Uterus (tissue), 3 donors: ENCODE measurements at regions not wholly inside any gene's neighbourhood (a gene's known extent, or its start where the extent isn't known, plus 50 kb on each side); places are given as distances from the start of the nearest gene placed in this dataset.

Experiments used
- DNase-seq, 2 donors: peaks; one replicate each; pipeline ENCODE4 v3.0.0-alpha.2; 2019 to 2020
- H3K27ac ChIP-seq, 2 donors: fragments of 200-600 bp; sonication (generic); 1 replicate in 1 of 2; 2 replicates in 1 of 2; pipeline ENCODE4 v1.5.1; 2016 to 2018
- H3K27me3 ChIP-seq, 2 donors: fragments of 200-600 bp; sonication (generic); one replicate each; pipeline ENCODE4 v1.5.1; 2018 to 2019; ENCODE audit warnings: control low read depth in 1 of 2
- H3K36me3 ChIP-seq, 2 donors: fragments of 200-600 bp; sonication (generic); one replicate each; pipeline ENCODE4 v1.5.1; 2019; ENCODE audit warnings: control low read depth in 1 of 2
- H3K4me1 ChIP-seq, 2 donors: fragments of 200-600 bp; sonication (generic); one replicate each; pipeline ENCODE4 v1.5.1; 2018 to 2019; ENCODE audit warnings: control low read depth in 1 of 2
- H3K4me3 ChIP-seq, 2 donors: fragments of 200-600 bp; sonication (generic); 1 replicate in 1 of 2; 2 replicates in 1 of 2; pipeline ENCODE4 v1.5.1; 2018 to 2019; ENCODE audit warnings: mild to moderate bottlenecking in 1 of 2
- H3K9me3 ChIP-seq, 2 donors: fragments of 200-600 bp; sonication (generic); one replicate each; pipeline ENCODE4 v1.5.1; 2019; ENCODE audit warnings: control low read depth in 1 of 2
- CTCF ChIP-seq, 4 experiments: fragments of 200-600 bp in 2 of 4; fragments of 450-650 bp in 2 of 4; sonication (generic) in 2 of 4; IDR thresholded peaks; one replicate each; pipeline ENCODE4 v1.5.1; 2016 to 2019; ENCODE audit warnings: antibody characterized with exemption in 4 of 4, mild to moderate bottlenecking in 2 of 4, moderate library complexity in 1 of 4
- POLR2A ChIP-seq, 2 donors: fragments of 450-650 bp; IDR thresholded peaks; one replicate each; pipeline ENCODE4 v1.6.1; 2016; ENCODE audit warnings: antibody characterized with exemption in 2 of 2, mild to moderate bottlenecking in 1 of 2, moderate library complexity in 1 of 2
- intact Hi-C: fragments of 100-400 bp; cut with DNase I; formaldehyde crosslinking; loops from one replicate; pipeline ENCODE4 v1.15.1; 2023; ENCODE audit warnings: low total_unique reads
- donor health status: DM: yes; HTN: yes; CAD: no.

- no peaks in the 10 kb centered on the region for H3K36me3 ChIP-seq
- no peak overlapping the region for H3K4me3 ChIP-seq
- intact Hi-C loops: no loop called here
- TF ChIP-seq POLR2A (IDR thresholded peaks at IDR 0.05) (no peak), CTCF (IDR thresholded peaks at IDR 0.05) (no peak)
- H3K27ac ChIP-seq: no peak overlapping the region
- no peaks in the 10 kb centered on the region for H3K4me1 ChIP-seq
- no peak for DNase-seq
- H3K27me3 ChIP-seq: no peaks in the 10 kb centered on the region
- H3K9me3 ChIP-seq: no peaks in the 10 kb centered on the region
Observed at GRCh38 chr17:5775098-5775497, 190.8 kb upstream of the NLRP1 start.

- Histone ChIP-seq H3K27ac (no peak overlapping the region), H3K36me3 (no peaks in the 10 kb centered on the region), H3K4me1 (no peaks in the 10 kb centered on the region), H3K9me3 (no peaks in the 10 kb centered on the region), H3K27me3 (no peaks in the 10 kb centered on the region), H3K4me3 (no peak overlapping the region)
- no peak for DNase-seq
- intact Hi-C loops: no loop called here
- TF ChIP-seq POLR2A (IDR thresholded peaks at IDR 0.05): no peak
- no peak for TF ChIP-seq CTCF (IDR thresholded peaks at IDR 0.05)
Observed at GRCh38 chr17:5780476-5780875, 196.2 kb upstream of the NLRP1 start.

GRCh38 chr17:5781236-5781927, 197.1 kb upstream of the NLRP1 start:
- Histone ChIP-seq H3K27me3 (no peaks in the 10 kb centered on the region), H3K36me3 (no peaks in the 10 kb centered on the region), H3K9me3 (no peaks in the 10 kb centered on the region), H3K4me3 (no peak overlapping the region), H3K27ac (no peak overlapping the region), H3K4me1 (no peaks in the 10 kb centered on the region)
- no peak for DNase-seq
- intact Hi-C loops: no loop called here
- TF ChIP-seq CTCF (IDR thresholded peaks at IDR 0.05): no peak
- TF ChIP-seq POLR2A (IDR thresholded peaks at IDR 0.05): no peak

- intact Hi-C loops: no loop called here
- Histone ChIP-seq H3K36me3 (no peaks in the 10 kb centered on the region), H3K27ac (no peak overlapping the region), H3K9me3 (no peaks in the 10 kb centered on the region), H3K4me3 (no peak overlapping the region), H3K4me1 (no peaks in the 10 kb centered on the region), H3K27me3 (no peaks in the 10 kb centered on the region)
- no peak for DNase-seq
- TF ChIP-seq CTCF (IDR thresholded peaks at IDR 0.05): no peak
- TF ChIP-seq POLR2A (IDR thresholded peaks at IDR 0.05): no peak
Observed at GRCh38 chr17:5783269-5783668, 199.0 kb upstream of the NLRP1 start.

GRCh38 chr17:5783851-5784250, 199.5 kb upstream of the NLRP1 start:
- Histone ChIP-seq H3K4me3 (no peak overlapping the region), H3K27me3 (no peaks in the 10 kb centered on the region), H3K27ac (no peak overlapping the region), H3K36me3 (no peaks in the 10 kb centered on the region), H3K4me1 (no peaks in the 10 kb centered on the region), H3K9me3 (no peaks in the 10 kb centered on the region)
- TF ChIP-seq CTCF (IDR thresholded peaks at IDR 0.05): no peak
- intact Hi-C loops: no loop called here
- DNase-seq: no peak
